ENCODE measurements at regions not wholly inside any gene's neighbourhood (a gene's known extent, or its start where the extent isn't known, plus 50 kb on each side); places are given as distances from the start of the nearest gene placed in this dataset.
"Not testable (repeated sequence)": the region's sequence is repeated elsewhere in the genome, so short reads cannot be mapped to it uniquely, and the experiment has no call there.

DNA sequence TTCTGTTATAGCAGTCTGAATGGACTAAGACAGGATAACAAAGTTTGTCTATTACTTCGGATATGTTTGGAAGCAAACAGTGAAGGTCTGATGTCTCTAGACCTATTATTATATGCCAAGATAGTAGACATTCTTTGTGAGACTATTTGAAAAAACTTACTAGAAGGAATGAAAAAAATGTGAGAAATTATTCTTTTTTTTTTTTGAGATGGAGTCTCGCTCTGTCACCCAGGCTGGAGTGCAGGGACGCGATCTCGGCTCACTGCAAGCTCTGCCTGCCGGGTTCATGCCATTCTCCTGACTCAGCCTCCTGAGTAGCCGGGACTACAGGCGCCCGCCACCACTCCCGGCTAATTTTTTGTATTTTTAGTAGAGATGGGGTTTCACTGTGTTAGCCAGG lies 690.7 kb upstream of the SLC35B3 start:
- not testable (repeated sequence) for DNase-seq (ENCODE audit: low read depth, low spot score)

GRCh38 chr6:9121549-9121948 lies 686.2 kb upstream of the SLC35B3 start:
- no peak for DNase-seq (ENCODE audit: low read depth, low spot score)

DNA sequence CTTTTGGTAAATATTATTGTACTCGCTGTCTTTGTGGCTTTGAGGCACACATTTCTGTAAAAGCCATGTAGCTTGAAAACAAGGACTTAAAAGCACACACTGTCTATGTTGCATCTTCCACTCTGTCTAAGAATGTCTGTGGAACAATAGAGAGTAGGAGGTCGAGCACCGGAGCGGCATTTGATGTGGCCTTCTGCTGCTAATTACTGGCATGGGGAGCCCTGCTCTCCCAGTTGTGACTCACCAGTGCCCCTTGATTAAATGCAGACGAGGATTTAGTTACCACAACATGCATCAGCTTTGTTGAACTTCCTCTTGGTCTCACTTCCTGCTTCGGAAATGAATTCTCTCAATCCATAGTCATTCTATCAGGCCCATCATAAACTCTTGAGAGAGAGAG lies 680.7 kb upstream of the SLC35B3 start:
- DNase-seq (ENCODE audit: low read depth, low spot score), result no peak

DNA sequence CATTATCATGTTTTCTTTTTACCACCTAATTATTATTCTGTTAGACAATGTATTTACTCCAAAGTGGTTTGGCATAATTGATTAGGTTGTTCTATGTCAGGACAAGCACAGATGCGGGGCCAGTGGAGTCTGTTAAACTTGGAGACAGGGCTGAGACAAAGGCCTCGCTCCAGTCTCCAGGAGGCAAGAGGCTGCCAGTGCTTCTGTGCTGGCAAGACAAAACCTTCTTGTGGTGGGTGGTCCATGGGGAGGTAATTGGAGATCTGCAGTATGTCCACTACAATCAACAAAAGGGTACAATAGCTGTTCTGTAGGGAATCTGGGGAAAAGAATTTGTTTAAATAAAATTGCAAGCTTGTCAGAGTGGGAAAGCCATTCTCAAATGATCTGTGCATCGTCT lies 677.2 kb upstream of the SLC35B3 start:
- DNase-seq (ENCODE audit: low read depth, low spot score), result no peak

GRCh38 chr6:9103876-9104521 lies 668.7 kb upstream of the SLC35B3 start:
- no peak for DNase-seq (ENCODE audit: low read depth, low spot score)

GRCh38 chr6:9101920-9102319 lies 666.6 kb upstream of the SLC35B3 start:
- no peak for DNase-seq (ENCODE audit: low read depth, low spot score)

DNA sequence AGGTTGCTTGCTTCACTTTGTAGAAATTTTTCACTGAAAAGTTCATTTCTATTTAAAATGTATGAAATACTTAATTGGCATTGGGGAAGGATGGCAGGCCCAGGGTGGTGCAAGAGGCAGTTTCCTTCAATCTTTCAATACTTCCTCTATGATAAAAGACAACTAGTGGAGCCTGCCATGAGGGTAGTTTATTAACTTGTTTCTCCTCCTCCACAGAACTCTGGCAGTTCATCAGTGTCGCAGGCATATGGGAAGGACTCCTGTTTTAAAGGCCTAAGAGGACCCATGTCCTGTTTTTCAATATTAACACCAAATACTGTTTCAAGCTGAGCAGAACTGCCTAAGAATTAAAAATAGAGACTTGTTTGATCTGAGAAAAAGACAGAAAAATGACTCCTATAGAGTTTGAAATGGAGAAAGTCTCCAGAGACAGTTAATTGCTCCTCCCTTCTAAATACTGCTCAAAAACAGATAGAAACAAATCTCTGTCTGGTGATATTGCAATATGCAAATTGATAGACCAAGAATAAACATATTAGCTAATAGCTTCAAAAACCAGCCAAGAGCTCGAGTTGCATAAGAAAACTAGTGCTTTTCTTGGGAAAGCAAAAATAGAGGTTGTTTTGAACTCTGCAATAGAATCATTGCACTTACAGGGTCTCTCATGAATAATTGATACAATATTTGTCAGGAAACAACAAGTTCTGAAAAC lies 665.7 kb upstream of the SLC35B3 start:
- DNase-seq (ENCODE audit: low read depth, low spot score), result no peak

DNA sequence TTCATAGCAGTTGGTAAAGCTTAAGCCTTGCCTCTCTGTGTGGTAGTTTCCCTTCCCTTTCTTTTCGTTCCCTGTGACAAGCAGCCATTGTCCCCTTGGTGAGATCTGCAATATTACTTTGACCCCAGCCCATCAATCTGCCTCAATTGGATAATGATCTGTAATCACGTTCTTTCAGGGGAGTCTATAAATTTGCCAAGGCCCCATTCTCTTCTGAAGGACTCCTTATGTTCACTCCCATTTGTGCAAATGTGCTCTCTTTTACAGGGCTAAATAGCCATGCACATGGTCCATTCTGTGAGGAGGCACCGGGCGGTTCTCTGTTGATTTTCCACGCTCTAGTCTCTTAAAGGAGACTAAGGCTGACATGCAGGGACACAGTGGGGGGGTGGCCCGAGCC lies 660.4 kb upstream of the SLC35B3 start:
- DNase-seq (ENCODE audit: low read depth, low spot score), result no peak

DNA sequence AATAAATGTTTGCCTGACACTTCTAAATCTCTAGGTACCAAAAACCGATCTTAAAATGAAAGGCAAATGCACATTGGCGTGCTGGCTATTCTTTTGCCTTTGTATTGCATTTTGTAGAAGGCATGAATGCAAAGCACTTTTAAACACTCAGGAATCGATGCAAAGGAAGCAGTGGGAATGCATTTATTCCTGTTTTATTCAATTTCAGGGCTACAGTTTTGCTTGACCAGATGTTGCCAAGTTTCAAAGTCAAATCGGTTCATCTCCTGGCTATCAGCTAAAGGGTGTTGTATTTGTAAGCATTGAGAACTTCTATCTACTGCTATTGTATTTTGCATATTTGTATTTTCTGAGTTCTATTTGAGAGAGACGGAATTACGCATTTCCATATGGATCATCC lies 659.8 kb upstream of the SLC35B3 start:
- DNase-seq (ENCODE audit: low read depth, low spot score), result no peak

- no peak for DNase-seq (ENCODE audit: low read depth, low spot score)
These were observed 654.4 kb upstream of the SLC35B3 start for GRCh38 chr6:9089724-9090123.

DNA sequence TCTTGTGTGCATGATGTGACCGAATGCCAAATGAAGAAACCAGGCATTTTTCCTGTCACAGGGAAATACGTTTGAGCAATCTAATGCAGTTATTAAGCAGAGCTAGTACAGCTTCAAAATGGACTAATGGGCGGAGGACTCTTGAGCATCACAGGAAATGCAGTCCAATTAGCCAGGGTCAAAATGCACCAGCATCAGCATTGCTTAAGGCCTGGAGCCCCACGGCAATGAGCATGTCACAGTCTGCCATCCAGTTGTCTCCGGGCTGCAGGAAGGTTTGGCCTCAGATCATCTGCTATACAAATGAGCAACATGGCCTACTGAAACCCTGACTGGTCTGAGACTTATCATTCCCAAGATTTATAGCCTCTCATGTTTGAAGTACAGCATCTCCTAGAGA lies 652.1 kb upstream of the SLC35B3 start:
- DNase-seq (ENCODE audit: low read depth, low spot score), result no peak

DNA sequence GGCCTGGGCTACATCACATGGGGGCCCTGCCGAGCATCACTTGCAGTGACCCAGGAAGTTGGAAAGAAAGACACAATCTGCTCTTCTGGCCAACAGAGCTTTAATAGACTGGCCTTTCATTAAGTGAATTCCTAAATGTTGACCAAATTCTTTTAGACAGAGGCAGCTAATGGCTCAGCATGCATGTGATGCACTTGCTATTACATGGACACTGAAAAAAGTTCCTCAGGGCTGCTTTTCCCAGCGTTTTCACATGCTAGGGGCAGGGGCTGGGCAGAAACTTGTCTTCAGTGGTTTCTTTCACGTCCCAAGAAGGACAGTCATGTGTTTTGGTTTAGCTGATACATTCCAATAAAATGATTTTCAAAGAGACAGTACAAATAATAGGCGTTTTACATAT lies 651.0 kb upstream of the SLC35B3 start:
- DNase-seq (ENCODE audit: low read depth, low spot score), result no peak

- no peak for DNase-seq (ENCODE audit: low read depth, low spot score)
These were observed 650.3 kb upstream of the SLC35B3 start for GRCh38 chr6:9085709-9086070.

DNA sequence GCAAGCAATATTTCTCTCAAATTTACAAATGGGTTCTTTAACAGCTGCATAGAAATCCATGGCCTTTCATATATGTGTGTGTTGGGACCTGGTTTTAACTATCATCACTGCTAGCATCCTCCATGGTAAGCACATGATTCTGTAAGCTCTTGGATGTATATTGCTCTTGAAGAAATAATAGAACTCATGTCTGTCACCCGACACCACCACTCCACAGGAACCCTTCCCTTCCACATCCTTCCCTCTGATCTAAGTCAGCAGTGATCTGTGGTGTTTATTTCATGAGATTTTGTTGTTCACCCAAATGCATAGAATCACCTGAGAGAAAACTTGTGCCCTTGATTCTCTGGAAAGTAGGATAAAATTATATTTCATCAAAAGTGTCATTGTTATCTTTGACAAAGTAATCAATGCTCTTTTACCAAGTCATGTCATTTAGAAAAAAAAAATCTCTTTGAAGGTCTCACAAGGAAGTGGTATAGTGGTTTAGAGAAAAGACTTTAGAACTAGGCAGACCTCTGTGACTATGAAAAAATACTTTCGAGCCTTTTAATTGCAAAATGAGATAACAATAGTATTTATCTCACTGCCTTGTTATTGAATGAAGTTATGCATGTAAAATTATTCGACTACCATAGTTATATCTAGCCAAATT lies 649.8 kb upstream of the SLC35B3 start:
- DNase-seq (ENCODE audit: low read depth, low spot score), result no peak

DNA sequence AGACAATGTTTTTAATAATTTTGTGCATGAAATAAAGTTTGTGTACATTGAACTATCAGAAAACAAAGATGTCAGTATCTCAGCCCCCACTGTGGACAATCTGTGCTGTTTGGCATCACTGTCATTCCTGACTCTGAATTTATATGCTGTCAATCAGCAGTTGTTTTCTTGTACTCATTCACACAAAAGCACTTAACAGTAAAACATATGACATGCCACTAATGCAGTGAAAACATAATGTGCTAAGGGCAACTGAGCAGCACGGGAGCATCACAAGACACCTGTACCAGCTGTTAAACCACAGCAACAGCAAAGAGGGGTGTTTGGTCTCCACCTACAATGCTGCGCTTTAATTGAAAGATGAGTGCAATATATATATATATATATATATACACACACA lies 647.8 kb upstream of the SLC35B3 start:
- no peak for DNase-seq (ENCODE audit: low read depth, low spot score)

- DNase-seq (ENCODE audit: low read depth, low spot score), result no peak
These were observed 631.4 kb upstream of the SLC35B3 start for GRCh38 chr6:9066726-9067125.

- no peak for DNase-seq (ENCODE audit: low read depth, low spot score)
These were observed 628.8 kb upstream of the SLC35B3 start for GRCh38 chr6:9064156-9064555.

DNA sequence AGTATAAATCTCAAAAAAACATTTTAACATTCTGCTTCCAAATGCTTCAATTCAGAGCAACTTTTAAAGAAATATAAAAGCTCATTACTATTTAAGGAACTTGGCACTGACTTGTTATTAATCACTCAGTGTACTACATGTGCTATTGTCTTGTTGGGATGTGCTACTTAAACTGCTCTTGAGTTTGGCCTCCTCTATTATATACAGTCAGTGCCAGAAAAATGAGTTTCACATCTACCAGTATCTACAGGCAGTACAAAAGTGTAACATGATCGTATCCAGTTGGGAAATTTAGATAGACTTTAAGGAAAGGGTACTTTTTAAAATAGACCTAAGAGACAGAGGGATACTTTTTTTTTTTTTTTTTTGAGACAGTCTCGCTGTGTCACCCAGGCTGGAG lies 627.3 kb upstream of the SLC35B3 start:
- no peak for DNase-seq (ENCODE audit: low read depth, low spot score)

DNA sequence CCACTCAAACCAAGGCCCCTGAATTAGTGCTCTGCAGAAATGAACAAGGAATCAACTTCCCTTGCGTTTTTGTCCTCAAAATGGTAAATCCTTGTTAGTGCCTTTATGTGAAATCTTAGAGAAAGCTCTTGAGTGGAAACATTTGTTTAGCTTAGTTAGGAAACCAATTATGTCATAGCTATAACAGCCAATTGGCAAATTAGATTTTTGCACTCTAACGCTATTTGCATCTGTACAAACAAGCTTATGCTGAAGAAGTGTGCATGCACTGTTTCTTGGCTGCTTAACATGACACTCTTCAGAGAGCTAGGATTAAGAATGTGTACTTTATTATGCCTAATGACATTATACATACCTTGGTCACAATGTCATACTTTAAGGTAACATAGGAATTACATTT lies 622.6 kb upstream of the SLC35B3 start:
- DNase-seq (ENCODE audit: low read depth, low spot score), result no peak

- no peak for DNase-seq (ENCODE audit: low read depth, low spot score)
These were observed 621.2 kb upstream of the SLC35B3 start for GRCh38 chr6:9056556-9056955.

GRCh38 chr6:9044426-9044825 lies 609.1 kb upstream of the SLC35B3 start:
- no peak for DNase-seq (ENCODE audit: low read depth, low spot score)

GRCh38 chr6:9040718-9041117 lies 605.4 kb upstream of the SLC35B3 start:
- DNase-seq (ENCODE audit: low read depth, low spot score), result no peak

GRCh38 chr6:9039258-9039657 lies 603.9 kb upstream of the SLC35B3 start:
- no peak for DNase-seq (ENCODE audit: low read depth, low spot score)
